Globus pallidus (tissue), 1 donor: ENCODE measurements at regions not wholly inside any gene's neighbourhood (a gene's known extent, or its start where the extent isn't known, plus 50 kb on each side); places are given as distances from the start of the nearest gene placed in this dataset.

Source experiments
- DNase-seq: peaks from one replicate; pipeline ENCODE4 v3.0.0-alpha.2; 2015; ENCODE audit warnings: low spot score

DNA sequence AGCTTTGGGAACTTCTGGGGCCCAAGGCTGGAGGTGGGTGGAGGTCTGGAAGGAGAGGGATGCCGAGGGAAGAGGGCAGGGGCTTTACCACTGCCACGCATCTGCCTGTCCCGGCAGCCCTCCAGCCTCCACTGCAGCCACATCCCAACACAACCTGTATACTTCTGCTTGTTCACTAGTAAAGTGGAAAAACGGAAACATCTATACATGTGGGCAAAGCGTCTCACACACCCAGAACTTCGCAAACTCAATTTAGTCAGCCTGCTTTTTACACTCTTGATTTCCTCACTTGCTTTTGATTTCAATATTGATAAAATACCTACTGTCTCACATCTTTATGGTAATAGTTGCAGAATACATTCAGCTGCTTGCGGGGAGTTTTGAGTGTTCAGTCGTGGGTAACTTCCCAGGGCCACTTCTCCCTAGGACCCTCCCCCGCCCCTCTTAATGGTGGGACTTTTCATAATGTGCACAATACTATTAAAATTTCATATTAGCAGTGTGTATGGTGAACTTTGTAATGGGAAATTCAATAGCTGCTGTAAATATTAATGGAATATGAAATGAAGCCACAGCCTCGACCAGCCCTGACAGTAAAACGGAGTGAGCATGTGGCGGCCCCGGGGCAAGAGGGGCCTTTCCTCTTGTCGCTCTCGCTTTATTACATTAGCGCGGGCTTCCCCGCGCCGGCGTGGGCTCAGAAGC, 85.2 kb downstream of the NR2F2 start:
- no peak for DNase-seq

DNA sequence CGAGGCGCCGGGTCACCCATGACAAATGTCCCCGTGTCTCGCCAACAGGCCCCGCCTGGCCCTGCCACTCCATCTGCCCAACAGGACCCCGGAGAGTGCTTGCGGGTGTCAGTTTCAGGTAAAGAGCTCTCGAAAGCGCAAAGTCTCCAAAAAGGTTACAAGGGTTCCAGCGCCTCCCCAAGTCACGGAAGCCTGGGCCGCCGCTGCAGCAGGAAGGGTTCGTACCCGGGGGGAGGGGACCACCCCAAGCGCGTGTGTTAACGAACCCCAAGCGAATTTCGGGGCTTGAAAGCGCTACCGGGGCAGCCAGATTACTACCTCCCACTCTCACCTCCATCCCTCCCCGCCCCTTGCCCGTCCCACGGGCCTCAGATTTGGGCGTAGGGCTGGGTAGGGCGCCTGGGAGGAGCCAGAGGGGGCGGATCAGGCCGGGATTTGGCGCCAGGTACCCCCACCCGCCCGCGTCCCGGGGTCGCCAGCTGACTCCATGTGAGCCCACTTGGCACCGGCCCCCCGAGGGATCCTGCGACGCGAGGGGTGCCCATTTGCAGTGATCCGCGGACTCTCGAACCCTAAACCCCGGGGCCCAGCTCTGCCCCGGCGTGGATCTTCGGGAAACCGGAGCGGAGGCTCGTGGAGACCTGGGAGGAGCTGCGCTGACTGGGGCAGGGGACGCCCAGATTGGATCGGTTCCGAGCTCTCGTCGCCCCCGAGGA, 85.9 kb downstream of the NR2F2 start:
- DNase-seq, result no peak

DNA sequence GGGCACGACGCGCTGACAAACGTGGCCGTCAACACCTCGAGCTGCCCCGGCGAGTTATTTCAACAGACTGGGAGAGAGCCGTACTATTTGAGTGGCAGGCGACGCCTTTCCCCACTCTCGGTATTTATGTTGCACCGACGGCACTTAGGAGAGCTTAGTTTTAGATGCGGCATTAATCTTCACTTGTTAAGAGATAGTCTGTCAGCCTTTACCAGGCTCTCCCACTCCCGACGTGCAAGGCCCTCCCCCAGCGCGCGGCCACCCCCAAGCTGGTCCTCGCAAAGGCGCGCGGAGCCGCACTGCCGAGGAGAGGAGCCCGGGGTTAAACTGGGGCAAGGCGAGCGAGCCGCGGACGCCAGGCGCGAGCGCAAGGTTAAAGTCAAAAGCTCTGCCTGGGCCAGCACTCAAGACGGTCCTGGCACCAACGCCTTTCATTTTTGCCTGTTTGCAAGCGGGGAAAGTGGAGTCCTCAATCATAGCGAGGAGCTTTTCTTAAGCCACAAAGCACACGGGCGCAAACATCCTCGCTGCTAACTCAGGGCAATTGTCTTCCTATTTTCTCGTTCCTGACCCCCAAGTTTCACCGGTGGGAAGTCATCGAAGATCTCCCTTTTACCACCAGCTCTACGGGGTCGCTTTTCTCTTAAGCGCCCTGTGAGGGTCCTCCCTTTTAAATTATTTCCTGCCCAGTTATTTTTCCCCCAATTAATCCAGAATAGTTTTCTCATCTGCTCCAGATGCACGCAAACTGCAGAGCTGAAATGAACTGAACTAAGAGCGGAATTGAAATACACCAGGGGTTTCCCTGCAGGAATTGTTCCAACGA, 86.6 kb downstream of the NR2F2 start:
- DNase-seq, result no peak

DNA sequence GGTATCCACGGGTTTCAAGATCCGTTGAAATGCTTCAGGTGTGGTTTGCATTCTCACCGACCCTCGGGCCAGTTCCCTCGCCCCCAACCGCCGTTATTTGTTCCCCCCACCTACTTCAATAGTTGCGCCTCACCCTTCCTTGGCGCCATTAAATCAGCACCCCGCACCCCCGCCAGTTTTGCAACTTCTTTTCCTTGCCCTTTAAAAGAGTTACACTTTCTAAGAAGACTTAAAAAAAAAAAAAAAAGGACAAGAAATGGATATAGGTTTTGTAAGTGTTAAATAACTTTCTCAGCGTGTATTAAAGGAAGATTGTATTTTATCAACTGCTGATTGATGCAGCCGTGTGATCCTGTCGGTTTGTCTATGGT, 87.2 kb downstream of the NR2F2 start:
- DNase-seq, result no peak

DNA sequence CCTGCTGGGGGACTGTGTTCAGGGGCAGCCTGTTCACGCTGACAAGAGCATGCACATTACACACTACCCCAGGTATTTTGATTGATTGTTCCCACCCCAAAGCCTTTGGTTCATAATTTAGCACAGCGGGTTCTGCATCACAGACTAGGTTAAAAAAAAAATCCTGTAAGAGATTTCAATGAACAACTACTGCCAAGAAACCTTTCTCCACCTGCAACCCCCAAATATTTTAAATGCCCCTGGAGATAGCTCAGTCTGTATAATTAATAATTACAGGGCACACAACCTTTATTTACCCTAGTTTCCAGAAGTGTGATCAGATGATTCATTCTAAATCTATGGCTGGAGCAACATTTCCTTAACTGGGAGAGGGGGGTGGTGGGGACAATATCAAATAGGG, 87.6 kb downstream of the NR2F2 start:
- DNase-seq, result no peak

GRCh38 chr15:96421178-96421601, 90.7 kb downstream of the NR2F2 start:
- no peak for DNase-seq

DNA sequence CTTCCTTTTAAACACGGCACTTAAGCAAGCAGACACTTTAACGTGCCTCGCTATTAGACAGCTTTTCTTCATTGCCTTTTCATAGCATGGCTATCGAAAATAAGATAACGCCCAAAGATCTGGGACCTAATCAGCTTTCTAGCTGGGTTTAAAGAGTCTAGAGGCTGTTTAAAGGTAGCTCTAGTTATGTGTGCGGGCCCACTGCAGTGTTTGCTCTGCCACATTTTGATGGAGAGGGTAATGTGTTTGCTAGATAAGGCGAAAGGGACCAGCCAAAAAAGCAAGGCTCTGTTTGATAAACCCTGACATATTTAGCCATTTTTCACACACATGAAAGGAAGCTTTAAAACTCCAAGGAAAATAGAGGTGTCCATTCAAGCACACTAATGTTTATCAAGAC, 91.6 kb downstream of the NR2F2 start:
- DNase-seq, result no peak

- no peak for DNase-seq
These were observed 94.2 kb downstream of the NR2F2 start for GRCh38 chr15:96424674-96425073.

DNA sequence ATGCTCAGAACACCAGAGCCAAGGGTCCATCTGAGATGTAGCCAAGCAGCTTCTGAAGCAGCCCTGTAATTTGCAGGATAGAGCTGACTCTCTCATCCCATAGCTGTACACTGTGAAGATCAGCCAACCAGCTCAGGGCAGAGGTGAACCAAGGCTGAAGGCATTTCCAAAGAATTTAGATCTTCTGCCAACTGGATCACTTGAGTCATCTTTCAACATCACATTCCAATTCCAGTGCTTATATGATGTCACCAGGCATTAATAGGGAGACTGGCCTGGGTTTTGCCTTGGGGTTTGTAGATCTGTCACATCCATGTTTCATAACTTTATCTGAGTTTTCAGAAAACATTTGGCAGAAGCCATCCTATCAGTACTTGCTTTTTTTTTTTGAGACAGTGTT, 98.2 kb downstream of the NR2F2 start:
- DNase-seq, result no peak

GRCh38 chr15:96431786-96432185, 101.3 kb downstream of the NR2F2 start:
- no peak for DNase-seq

- DNase-seq, result no peak
These were observed 104.5 kb downstream of the NR2F2 start for GRCh38 chr15:96435022-96435421.

DNA sequence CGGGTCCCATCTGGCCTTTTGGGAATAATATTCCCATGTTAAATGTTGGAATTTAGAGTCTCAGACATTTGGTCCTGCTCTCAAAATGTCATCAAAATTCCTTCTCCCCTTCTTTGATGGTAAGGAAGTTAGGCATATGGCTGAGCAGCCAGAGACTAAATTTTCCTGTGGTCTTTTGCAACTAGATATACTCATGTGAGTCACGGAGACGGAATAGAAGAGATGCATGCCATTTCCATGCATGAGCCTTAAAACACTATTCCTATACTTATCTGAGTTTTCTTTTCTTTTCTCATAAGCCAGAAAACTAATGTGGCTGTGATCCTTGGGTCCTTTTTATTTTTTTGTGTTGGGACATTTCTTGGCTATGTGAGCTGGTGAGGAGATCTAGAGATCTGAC, 105.3 kb downstream of the NR2F2 start:
- DNase-seq, result no peak

DNA sequence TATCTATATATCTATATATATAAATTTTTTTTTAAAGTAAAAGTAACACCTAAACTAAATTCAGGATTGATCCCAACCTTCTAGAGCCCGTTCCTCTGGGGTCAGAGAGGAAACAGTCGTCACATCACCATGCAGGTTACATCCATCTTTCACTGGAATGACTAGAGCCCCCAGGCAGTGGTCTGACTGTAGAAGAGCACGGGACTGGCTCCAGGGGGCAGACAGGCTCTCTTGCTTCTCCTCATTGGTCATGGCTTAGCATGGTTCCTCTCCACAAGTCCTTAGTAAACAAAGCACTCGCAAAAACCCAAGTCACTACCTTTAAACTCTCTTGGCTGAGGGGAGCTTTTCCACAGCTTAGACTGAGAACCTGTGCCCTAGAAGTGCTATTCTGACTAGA, 110.5 kb downstream of the NR2F2 start:
- DNase-seq, result no peak

DNA sequence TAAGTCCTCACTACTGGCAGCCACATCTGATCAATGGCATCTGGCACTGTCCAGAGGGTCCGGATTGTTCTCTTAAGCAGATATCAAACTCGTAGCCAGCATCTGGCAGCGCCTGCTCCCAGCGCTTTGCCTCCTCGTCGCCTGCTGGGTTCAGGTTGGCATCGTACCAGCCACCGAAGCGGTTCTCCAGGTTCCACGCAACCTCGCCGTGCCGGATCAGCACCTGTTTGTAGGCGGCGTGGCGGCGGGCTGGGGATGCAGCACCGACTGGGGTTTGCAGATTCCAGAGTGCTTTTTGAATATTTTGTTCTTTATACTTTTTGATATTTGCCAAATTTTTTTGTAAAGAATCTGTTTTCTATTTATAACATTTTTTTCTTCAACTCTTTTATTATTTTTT, 111.6 kb downstream of the NR2F2 start:
- no peak for DNase-seq

- DNase-seq, result no peak
These were observed 114.4 kb downstream of the NR2F2 start for GRCh38 chr15:96444865-96445264.

DNA sequence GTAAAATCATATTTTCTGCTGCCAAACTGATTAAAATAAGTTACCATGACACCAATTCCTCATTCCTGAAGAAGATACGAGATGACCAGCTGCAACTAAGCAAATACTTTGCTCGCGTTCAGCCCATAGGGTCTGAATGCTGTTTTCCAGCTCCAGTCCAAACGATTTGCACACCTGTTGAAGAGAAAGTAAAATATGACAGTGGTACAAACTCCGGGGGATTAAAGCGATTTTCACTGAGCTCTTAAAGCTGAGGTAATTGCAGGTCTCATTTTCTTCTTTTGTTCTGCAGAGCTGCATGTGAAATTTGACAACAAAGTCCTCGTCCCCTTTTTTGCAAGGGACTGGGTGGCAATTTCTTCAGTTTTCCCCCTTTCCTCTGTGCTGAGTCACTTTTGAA, 118.4 kb downstream of the NR2F2 start:
- DNase-seq, result no peak

DNA sequence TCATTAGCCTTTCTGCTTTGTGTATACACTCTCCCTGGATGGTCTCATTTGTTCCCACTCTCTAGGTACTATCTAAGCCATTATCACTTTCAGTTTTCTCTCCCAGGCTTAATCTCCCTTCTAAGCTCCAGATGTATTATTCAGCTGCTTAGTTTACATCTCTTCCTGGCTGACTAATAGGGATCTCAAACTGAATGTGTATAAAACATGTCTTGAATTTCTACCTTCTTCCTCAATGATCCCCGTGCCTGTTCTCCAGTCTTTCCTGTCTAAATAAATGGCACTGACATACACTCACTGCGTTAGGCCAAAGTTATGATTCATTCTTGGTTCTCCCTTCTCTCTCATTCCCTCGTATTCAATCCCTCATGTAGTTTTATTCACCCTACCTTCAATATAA, 127.3 kb downstream of the NR2F2 start:
- no peak for DNase-seq

DNA sequence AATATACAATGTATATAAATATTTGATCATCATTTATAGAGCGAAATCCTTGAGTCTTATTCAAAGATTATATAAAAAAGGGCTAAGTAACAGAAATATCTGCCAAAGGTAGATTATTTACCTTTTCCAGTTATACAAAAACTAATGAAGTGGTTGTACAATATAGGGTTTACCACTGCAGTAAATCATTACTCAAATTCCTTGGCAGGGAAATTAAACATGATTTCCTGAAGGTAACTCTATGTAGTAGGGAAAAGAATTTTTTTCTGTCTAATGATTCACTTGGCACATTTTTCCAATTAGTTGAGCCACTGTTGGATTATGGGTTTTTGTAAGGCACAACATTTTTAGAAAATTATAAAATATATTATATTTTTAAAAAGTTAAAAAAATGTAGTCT, 129.6 kb downstream of the NR2F2 start:
- DNase-seq, result no peak

DNA sequence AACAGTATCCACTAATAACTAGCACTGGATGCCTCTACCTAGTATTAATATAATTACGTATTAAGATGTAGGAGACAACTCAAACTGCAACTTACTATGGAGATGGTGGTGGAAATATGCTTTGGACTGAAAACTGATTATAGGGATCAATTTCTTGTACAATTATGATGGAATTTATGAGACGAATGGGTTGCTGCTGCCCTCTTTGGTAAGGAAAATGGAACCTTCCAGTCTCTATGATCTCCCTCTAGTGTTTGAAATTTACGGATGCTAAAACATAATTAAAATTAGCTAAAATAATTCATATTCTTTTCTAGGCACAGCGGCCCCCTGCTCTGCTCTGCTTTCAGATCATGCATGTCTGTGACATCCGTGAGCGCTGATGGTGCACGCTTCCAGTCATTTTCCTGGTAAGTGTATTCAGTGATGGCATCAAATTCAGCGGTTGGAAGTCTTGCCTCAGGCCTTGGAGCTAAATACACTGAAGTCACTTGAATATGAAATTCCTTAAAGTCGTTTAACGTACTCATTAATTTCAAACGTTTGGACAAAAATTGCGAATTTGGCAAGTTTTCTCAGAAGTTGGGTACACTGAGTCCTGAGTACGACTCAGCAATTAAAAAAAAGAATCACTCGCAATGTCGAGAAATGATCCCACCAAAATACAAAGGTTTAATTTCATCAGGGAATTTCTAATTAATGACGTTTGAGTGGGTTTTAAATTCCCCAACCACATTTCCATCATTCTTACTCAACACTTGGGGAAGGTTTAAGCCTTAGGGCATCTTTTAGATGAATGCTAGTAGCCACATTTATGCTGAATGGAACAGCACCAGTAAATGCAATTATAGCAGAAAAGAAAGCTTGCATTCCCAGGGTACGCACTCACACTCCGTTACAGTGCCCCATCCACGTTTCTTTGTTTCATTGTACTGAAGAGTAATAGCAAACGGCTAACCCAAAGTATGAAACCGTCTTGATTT, 132.6 kb downstream of the NR2F2 start:
- DNase-seq, result no peak

GRCh38 chr15:96466389-96466947, 136.0 kb downstream of the NR2F2 start:
- no peak for DNase-seq

GRCh38 chr15:96468036-96468435, 137.5 kb downstream of the NR2F2 start:
- no peak for DNase-seq
